Testis (tissue), 2 donors: ENCODE measurements at regions not wholly inside any gene's neighbourhood (a gene's known extent, or its start where the extent isn't known, plus 50 kb on each side); places are given as distances from the start of the nearest gene placed in this dataset.

Experiments used
- DNase-seq: peaks from one replicate; pipeline ENCODE4 v3.0.0-alpha.2; 2019
- H3K27ac ChIP-seq, 2 donors: fragments of 200-600 bp; sonication (generic); one replicate each; pipeline ENCODE4 v1.5.1; 2019
- H3K27me3 ChIP-seq: fragments of 200-600 bp; sonication (generic); one replicate; pipeline ENCODE4 v1.5.1; 2019
- H3K36me3 ChIP-seq: fragments of 200-600 bp; sonication (generic); one replicate; pipeline ENCODE4 v1.5.1; 2017; ENCODE audit warnings: low read depth; ENCODE audit errors: missing control alignments
- H3K4me1 ChIP-seq: fragments of 200-600 bp; sonication (generic); one replicate; pipeline ENCODE4 v1.5.1; 2019
- H3K4me3 ChIP-seq, 2 donors: fragments of 200-600 bp; sonication (generic); one replicate each; pipeline ENCODE4 v1.5.1; 2017 to 2019
- H3K9me3 ChIP-seq: fragments of 200-600 bp; sonication (generic); one replicate; pipeline ENCODE4 v1.5.1; 2017
- POLR2A ChIP-seq: fragments of 450-650 bp; IDR thresholded peaks from one replicate; pipeline ENCODE4 v1.6.1; 2017; ENCODE audit warnings: antibody characterized with exemption, mild to moderate bottlenecking, moderate library complexity
- WGBS, 2 donors: methylation state at CpG; one replicate each; pipeline ENCODE4 v1.1.5; 2018; 5-methylcytosine and 5-hydroxymethylcytosine counted together
- intact Hi-C: fragments of 100-400 bp; cut with DNase I; formaldehyde crosslinking; loops from one replicate; pipeline ENCODE4 v1.15.1; 2023; ENCODE audit warnings: low total_unique reads
- TF ChIP-seq, protein P1 (sequence below), 3 experiments: fragments of 450-650 bp in 2 of 3; fragments of 200-600 bp in 1 of 3; sonication (generic) in 1 of 3; IDR thresholded peaks; one replicate each; pipeline ENCODE4 v1.5.1; 2016 to 2019; ENCODE audit warnings: antibody characterized with exemption in 3 of 3, mild to moderate bottlenecking in 2 of 3, moderate library complexity in 1 of 3

DNA sequence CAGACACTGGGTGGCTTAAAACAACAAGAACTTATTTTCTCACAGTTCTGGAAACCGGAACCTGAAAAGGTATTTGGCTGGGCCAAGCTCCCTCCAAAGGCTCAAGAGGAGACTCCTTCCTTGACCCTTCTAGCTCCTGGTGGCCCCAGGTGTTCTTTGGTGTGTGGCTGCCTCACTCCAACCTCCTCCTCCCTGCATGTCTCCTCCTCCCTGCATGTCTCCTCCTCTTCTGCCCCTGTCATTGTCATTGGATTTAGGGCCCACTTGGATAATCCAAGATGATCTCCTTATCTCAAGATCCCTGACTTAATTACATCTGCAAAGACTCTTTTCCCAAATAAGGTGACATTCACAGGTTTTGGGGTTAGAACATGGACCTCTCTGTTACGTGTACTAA lies 69.8 kb upstream of the MFGE8 start:
- Histone ChIP-seq H3K4me3 (no peak overlapping the region), H3K27ac (no peak overlapping the region), H3K27me3 (no peaks in the 10 kb centered on the region), H3K9me3 (no peaks in the 10 kb centered on the region), H3K36me3 (no peaks in the 10 kb centered on the region), H3K4me1 (peaks cover 6% of the 10 kb centered on the region)
- TF ChIP-seq POLR2A = no peak
- TF ChIP-seq, protein P1, sequence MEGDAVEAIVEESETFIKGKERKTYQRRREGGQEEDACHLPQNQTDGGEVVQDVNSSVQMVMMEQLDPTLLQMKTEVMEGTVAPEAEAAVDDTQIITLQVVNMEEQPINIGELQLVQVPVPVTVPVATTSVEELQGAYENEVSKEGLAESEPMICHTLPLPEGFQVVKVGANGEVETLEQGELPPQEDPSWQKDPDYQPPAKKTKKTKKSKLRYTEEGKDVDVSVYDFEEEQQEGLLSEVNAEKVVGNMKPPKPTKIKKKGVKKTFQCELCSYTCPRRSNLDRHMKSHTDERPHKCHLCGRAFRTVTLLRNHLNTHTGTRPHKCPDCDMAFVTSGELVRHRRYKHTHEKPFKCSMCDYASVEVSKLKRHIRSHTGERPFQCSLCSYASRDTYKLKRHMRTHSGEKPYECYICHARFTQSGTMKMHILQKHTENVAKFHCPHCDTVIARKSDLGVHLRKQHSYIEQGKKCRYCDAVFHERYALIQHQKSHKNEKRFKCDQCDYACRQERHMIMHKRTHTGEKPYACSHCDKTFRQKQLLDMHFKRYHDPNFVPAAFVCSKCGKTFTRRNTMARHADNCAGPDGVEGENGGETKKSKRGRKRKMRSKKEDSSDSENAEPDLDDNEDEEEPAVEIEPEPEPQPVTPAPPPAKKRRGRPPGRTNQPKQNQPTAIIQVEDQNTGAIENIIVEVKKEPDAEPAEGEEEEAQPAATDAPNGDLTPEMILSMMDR (IDR thresholded peaks at IDR 0.05) = no peak
- 74 to 98% methylated on average over 2 of the region's 2 CpGs for WGBS, 2 donors
- intact Hi-C loops = no loop called here
- DNase-seq = no peak

DNA sequence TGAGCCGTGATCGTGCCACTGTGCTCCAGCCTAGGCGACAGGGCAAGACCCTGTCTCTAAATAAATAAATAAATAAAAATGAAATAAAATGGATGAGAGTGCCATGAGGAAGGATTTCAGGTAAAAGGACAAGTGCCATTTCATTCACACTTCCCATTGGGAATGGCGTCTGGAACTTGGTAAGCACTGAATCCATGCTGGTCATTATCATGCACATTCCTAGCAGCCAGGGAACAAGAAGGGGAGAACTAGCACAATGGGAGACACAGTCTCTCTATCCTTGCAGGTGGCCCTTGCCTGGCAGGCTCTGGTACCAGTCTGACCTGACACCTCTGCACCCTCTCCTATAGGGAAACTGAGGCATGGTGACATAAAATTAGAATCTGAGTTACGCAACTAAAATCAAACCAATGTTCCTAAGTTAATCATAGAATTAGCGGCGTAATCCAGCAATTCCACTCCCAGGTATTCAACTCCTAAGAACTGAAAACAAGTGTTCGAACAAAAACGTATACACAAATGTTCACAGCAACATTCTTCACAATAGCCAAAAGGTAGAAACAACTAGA lies 70.8 kb upstream of the MFGE8 start:
- TF ChIP-seq, protein P1 (IDR thresholded peaks at IDR 0.05) = no peak
- no peak for TF ChIP-seq POLR2A
- Histone ChIP-seq H3K4me3 (no peak overlapping the region), H3K4me1 (peaks cover 6% of the 10 kb centered on the region), H3K9me3 (no peaks in the 10 kb centered on the region), H3K36me3 (no peaks in the 10 kb centered on the region), H3K27ac (no peak overlapping the region), H3K27me3 (no peaks in the 10 kb centered on the region)
- 96 to 97% methylated on average over 9 of the region's 9 CpGs for WGBS, 2 donors
- DNase-seq = no peak
- intact Hi-C loops = no loop called here

DNA sequence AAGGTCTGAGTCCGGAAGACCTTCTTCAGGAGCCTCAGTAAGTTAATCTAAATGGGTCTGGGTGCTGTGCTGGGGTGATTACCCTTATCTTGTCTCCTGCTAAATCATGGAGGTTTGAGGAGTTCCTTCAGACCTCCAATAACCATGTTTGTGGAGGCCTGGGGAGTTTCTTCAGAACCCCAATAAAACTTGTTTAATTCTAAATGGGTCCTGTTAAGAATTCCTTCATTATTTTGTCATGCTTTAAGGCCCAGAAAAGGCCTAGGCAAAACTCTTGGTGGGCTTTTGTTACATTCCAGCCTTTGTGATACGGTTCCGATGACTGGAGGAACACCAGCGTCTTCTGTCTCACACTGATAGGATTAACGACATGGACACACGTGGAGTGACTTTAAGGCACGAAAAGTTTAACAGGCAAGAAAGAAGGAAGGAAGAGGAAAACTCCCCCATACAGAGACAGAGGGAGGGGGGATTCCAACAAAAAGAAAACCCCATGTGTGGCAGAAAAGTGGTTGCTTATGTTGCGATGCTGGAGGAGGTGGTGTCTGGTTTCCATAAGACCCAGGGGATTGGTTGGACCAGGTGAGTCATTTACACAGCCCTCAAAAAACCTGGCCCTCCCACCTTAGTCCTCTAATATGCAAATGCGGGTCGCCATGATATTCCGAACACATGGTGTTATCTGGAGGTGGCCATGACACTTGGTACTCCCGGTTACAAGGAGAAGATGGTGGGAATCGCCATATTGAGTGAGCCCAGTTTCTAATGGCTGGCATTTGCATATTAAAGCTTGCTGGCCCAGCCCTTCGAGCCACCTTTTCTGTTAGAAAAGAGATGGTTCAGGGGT lies 72.6 kb upstream of the MFGE8 start:
- 89% methylated on average over 14 of the region's 14 CpGs for WGBS, 2 donors
- peaks cover 6% of the 10 kb centered on the region for H3K4me1 ChIP-seq
- no peak overlapping the region for H3K4me3 ChIP-seq
- no peaks in the 10 kb centered on the region for H3K36me3 ChIP-seq
- H3K27me3 ChIP-seq = no peaks in the 10 kb centered on the region
- TF ChIP-seq, protein P1 (IDR thresholded peaks at IDR 0.05) = no peak
- no peak for TF ChIP-seq POLR2A
- H3K27ac ChIP-seq = no peak overlapping the region
- intact Hi-C loops = no loop called here
- H3K9me3 ChIP-seq = no peaks in the 10 kb centered on the region
- no peak for DNase-seq

DNA sequence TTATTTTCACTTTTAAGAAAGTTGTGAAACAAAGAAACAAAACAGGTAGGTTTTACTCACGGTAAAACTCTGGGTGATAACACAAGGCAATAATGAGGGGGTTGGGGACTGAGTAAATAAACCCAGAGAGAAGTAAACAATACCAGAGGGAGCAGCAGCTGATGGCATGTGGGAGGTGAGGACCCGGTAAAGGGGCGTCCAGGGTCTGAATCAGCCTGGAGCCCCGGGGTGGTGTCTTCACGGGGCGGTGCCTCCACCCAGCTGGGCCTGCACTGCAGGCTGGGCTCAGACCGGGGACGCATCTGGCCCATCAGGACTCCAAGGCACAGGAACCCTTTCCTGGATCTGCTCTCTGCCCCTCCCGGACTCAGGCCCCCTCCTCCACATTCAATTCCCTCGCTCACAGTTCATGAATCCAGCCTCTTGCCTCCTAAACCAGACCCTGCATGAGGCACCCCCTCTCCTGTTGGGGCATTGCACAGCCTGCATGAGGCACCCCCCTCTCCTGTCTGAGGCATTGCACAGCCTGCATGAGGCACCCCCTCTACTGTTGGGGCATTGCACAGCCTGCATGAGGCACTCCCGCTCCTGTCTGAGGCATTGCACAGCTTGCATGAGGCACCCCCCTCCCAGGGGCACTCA lies 73.9 kb upstream of the MFGE8 start:
- no peak overlapping the region for H3K27ac ChIP-seq
- H3K36me3 ChIP-seq = no peaks in the 10 kb centered on the region
- no peaks in the 10 kb centered on the region for H3K27me3 ChIP-seq
- intact Hi-C loops = no loop called here
- 72 to 81% methylated on average over 11 of the region's 11 CpGs for WGBS, 2 donors
- H3K4me1 ChIP-seq = peaks cover 6% of the 10 kb centered on the region
- no peaks in the 10 kb centered on the region for H3K9me3 ChIP-seq
- DNase-seq = no peak
- no peak overlapping the region for H3K4me3 ChIP-seq
- TF ChIP-seq, protein P1 (IDR thresholded peaks at IDR 0.05) = no peak
- no peak for TF ChIP-seq POLR2A
